IPS-20b (cell line): ENCODE measurements at regions not wholly inside any gene's neighbourhood (a gene's known extent, or its start where the extent isn't known, plus 50 kb on each side); places are given as distances from the start of the nearest gene placed in this dataset.
"Not testable (repeated sequence)": the region's sequence is repeated elsewhere in the genome, so short reads cannot be mapped to it uniquely, and the experiment has no call there.

ENCODE experiments used
- H3K27ac ChIP-seq: one replicate; pipeline ENCODE4 v1.5.1; 2013; ENCODE audit warnings: low read length
- H3K27me3 ChIP-seq: 2 replicates; pipeline ENCODE4 v1.6.1; 2013; ENCODE audit warnings: mild to moderate bottlenecking, low read length, inconsistent platforms; ENCODE audit not compliant: insufficient read depth
- H3K36me3 ChIP-seq: 2 replicates; pipeline ENCODE4 v1.6.1; 2013; ENCODE audit warnings: low read depth, mild to moderate bottlenecking, inconsistent platforms, low read length, moderate library complexity; ENCODE audit not compliant: insufficient read depth
- H3K4me1 ChIP-seq: 2 replicates; pipeline ENCODE4 v1.6.1; 2013; ENCODE audit warnings: mild to moderate bottlenecking, control low read depth, inconsistent platforms, low read length, moderate library complexity; ENCODE audit not compliant: insufficient read depth
- H3K4me3 ChIP-seq: 2 replicates; pipeline ENCODE4 v1.5.1; 2013; ENCODE audit warnings: mild to moderate bottlenecking, low read length, inconsistent platforms
- H3K9ac ChIP-seq: 2 replicates; pipeline ENCODE4 v1.6.1; 2013; ENCODE audit warnings: low read depth, mild to moderate bottlenecking, inconsistent platforms, low read length, moderate library complexity
- H3K9me3 ChIP-seq: 2 replicates; pipeline ENCODE4 v1.6.1; 2013; ENCODE audit warnings: mild to moderate bottlenecking, low read depth, low read length, inconsistent platforms; ENCODE audit not compliant: insufficient read depth

- Histone ChIP-seq H3K9ac (no peak overlapping the region), H3K27ac (no peak overlapping the region), H3K4me1 (no peaks in the 10 kb centered on the region), H3K4me3 (no peak overlapping the region), H3K9me3 (peaks cover 7% of the 10 kb centered on the region; the same call in 1 of the 2 replicates), H3K27me3 (peaks cover 100% of the 10 kb centered on the region), H3K36me3 (no peaks in the 10 kb centered on the region)
Measured at GRCh38 chr22:22329792-22330191, 85.2 kb downstream of the VPREB1 start.

- not testable (repeated sequence) for H3K4me3 ChIP-seq, H3K36me3 ChIP-seq, H3K4me1 ChIP-seq, H3K27ac ChIP-seq, H3K9me3 ChIP-seq, H3K9ac ChIP-seq
- H3K27me3 ChIP-seq: peaks cover 100% of the 10 kb centered on the region
Measured at GRCh38 chr22:22335640-22336039, 91.1 kb downstream of the VPREB1 start.

GRCh38 chr22:22336333-22336732 is 91.7 kb downstream of the VPREB1 start:
- H3K27ac ChIP-seq, H3K4me1 ChIP-seq, H3K36me3 ChIP-seq, H3K9ac ChIP-seq, H3K9me3 ChIP-seq, H3K4me3 ChIP-seq: not testable (repeated sequence)
- peaks cover 100% of the 10 kb centered on the region for H3K27me3 ChIP-seq

GRCh38 chr22:22338778-22339177 is 94.2 kb downstream of the VPREB1 start:
- not testable (repeated sequence) for H3K9me3 ChIP-seq, H3K9ac ChIP-seq, H3K4me3 ChIP-seq, H3K27ac ChIP-seq, H3K4me1 ChIP-seq, H3K36me3 ChIP-seq
- H3K27me3 ChIP-seq: peaks cover 100% of the 10 kb centered on the region

- no peak overlapping the region for H3K4me3 ChIP-seq
- H3K9ac ChIP-seq: no peak overlapping the region
- peaks cover 100% of the 10 kb centered on the region for H3K27me3 ChIP-seq
- no peak overlapping the region for H3K27ac ChIP-seq
- H3K9me3 ChIP-seq: no peaks in the 10 kb centered on the region
- H3K4me1 ChIP-seq: no peaks in the 10 kb centered on the region
- no peaks in the 10 kb centered on the region for H3K36me3 ChIP-seq
Measured at GRCh38 chr22:22341736-22342135, 97.2 kb downstream of the VPREB1 start.

GRCh38 chr22:22342697-22343580 is 98.4 kb downstream of the VPREB1 start:
- no peak overlapping the region for H3K27ac ChIP-seq
- H3K4me1 ChIP-seq: no peaks in the 10 kb centered on the region
- H3K27me3 ChIP-seq: peaks cover 100% of the 10 kb centered on the region
- H3K4me3 ChIP-seq: no peak overlapping the region
- no peaks in the 10 kb centered on the region for H3K36me3 ChIP-seq
- H3K9me3 ChIP-seq: no peaks in the 10 kb centered on the region
- no peak overlapping the region for H3K9ac ChIP-seq

- Histone ChIP-seq H3K4me3 (no peak overlapping the region), H3K27ac (no peak overlapping the region), H3K9ac (no peak overlapping the region), H3K27me3 (peaks cover 100% of the 10 kb centered on the region), H3K4me1 (no peaks in the 10 kb centered on the region; the same call in 1 of the 2 replicates), H3K9me3 (no peaks in the 10 kb centered on the region), H3K36me3 (no peaks in the 10 kb centered on the region)
Measured at GRCh38 chr22:22343581-22344296, 99.2 kb downstream of the VPREB1 start.

- Histone ChIP-seq H3K27me3 (peaks cover 100% of the 10 kb centered on the region), H3K9me3 (no peaks in the 10 kb centered on the region), H3K36me3 (no peaks in the 10 kb centered on the region), H3K9ac (no peak overlapping the region), H3K27ac (no peak overlapping the region), H3K4me1 (peaks cover 5% of the 10 kb centered on the region; the same call in 1 of the 2 replicates), H3K4me3 (no peak overlapping the region)
Measured at GRCh38 chr22:22344430-22344829, 99.8 kb downstream of the VPREB1 start.

- Histone ChIP-seq H3K9me3 (no peaks in the 10 kb centered on the region), H3K36me3 (no peaks in the 10 kb centered on the region), H3K27ac (no peak overlapping the region), H3K4me3 (no peak overlapping the region), H3K9ac (no peak overlapping the region), H3K4me1 (peaks cover 12% of the 10 kb centered on the region; the same call in 1 of the 2 replicates), H3K27me3 (peaks cover 100% of the 10 kb centered on the region)
Measured at GRCh38 chr22:22345781-22346180, 101.2 kb downstream of the VPREB1 start.

- peaks cover 12% of the 10 kb centered on the region; the same call in 1 of the 2 replicates for H3K4me1 ChIP-seq
- no peak overlapping the region for H3K9ac ChIP-seq
- H3K9me3 ChIP-seq: no peaks in the 10 kb centered on the region
- no peaks in the 10 kb centered on the region for H3K36me3 ChIP-seq
- no peak overlapping the region for H3K4me3 ChIP-seq
- H3K27me3 ChIP-seq: peaks cover 100% of the 10 kb centered on the region
- no peak overlapping the region for H3K27ac ChIP-seq
Measured at GRCh38 chr22:22346401-22347107, 102.0 kb downstream of the VPREB1 start.

- H3K27me3 ChIP-seq: peaks cover 100% of the 10 kb centered on the region
- no peak overlapping the region for H3K4me3 ChIP-seq
- H3K4me1 ChIP-seq: peaks cover 12% of the 10 kb centered on the region; the same call in 1 of the 2 replicates
- no peak overlapping the region for H3K9ac ChIP-seq
- H3K36me3 ChIP-seq: no peaks in the 10 kb centered on the region
- H3K9me3 ChIP-seq: no peaks in the 10 kb centered on the region
- H3K27ac ChIP-seq: no peak overlapping the region
Measured at GRCh38 chr22:22348127-22348814, 103.7 kb downstream of the VPREB1 start.
